ENCODE measurements at regions not wholly inside any gene's neighbourhood (a gene's known extent, or its start where the extent isn't known, plus 50 kb on each side); places are given as distances from the start of the nearest gene placed in this dataset.

DNA sequence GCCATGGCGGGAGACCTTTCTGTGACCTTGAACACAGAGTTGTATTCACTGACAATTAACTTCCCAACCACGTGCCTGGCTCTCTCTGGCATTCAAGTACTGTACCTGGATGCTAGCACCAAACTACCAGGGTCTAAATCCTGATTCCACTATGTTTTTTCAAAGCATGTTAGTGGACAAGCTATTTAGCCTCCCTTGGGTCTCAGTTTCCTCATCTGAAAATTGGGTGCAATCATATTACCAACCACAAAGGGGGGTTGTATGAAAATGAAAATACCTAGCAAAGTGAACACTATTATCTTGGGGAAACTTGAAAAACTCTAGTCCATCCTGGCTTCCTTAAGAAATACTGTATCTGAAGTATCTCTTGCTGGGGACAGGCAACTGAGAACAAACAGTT, 308.7 kb upstream of the SGK1 start:
- no peaks in the 10 kb centered on the region for H3K36me3 ChIP-seq
- WGBS, 5 donors = 78 to 85% (median 81%) methylated on average over 2 of the region's 2 CpGs
- TF ChIP-seq EP300 (IDR thresholded peaks at IDR 0.05) (no peak), POLR2AphosphoS5 (IDR thresholded peaks at IDR 0.05) (no peak), POLR2A (IDR thresholded peaks at IDR 0.05) (no peak)
- TF ChIP-seq, protein P1, sequence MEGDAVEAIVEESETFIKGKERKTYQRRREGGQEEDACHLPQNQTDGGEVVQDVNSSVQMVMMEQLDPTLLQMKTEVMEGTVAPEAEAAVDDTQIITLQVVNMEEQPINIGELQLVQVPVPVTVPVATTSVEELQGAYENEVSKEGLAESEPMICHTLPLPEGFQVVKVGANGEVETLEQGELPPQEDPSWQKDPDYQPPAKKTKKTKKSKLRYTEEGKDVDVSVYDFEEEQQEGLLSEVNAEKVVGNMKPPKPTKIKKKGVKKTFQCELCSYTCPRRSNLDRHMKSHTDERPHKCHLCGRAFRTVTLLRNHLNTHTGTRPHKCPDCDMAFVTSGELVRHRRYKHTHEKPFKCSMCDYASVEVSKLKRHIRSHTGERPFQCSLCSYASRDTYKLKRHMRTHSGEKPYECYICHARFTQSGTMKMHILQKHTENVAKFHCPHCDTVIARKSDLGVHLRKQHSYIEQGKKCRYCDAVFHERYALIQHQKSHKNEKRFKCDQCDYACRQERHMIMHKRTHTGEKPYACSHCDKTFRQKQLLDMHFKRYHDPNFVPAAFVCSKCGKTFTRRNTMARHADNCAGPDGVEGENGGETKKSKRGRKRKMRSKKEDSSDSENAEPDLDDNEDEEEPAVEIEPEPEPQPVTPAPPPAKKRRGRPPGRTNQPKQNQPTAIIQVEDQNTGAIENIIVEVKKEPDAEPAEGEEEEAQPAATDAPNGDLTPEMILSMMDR (IDR thresholded peaks at IDR 0.05) = no peak
- H3K9me3 ChIP-seq = no peaks in the 10 kb centered on the region
- H3K4me3 ChIP-seq = no peak overlapping the region
- no peaks in the 10 kb centered on the region for H3K27me3 ChIP-seq
- H3K4me1 ChIP-seq = peaks cover 0 to 6% (median 3%) of the 10 kb centered on the region in 4 donors
- no peak overlapping the region for H3K27ac ChIP-seq
- no peak for DNase-seq
- intact Hi-C loops (cut with DNase I; ENCODE audit: low total_unique reads) = no loop called here

DNA sequence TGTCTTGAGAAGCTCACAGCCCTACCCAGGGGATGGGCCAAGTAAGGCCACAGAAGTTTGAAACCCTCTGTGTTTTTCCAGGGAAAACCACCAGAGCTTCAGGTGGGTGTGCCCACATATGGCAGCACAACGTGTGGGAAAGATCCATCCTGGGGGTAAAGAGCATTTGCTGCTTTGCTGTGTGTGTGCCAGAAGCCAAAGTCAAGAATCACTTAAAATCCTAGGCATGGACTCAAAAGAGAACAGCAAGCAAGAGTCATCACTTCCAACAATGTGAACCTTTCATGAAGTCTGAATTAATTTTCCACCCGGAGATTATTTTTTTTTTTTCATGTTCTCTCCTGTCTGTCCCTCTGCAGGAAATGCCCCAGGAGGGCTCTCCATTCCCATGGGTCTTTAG, 308.2 kb upstream of the SGK1 start:
- WGBS, 5 donors = 39 to 61% (median 58%) methylated on average over 2 of the region's 2 CpGs
- H3K4me3 ChIP-seq = no peak overlapping the region
- H3K9me3 ChIP-seq = no peaks in the 10 kb centered on the region
- no peaks in the 10 kb centered on the region for H3K36me3 ChIP-seq
- no peaks in the 10 kb centered on the region for H3K27me3 ChIP-seq
- TF ChIP-seq POLR2A (IDR thresholded peaks at IDR 0.05) = no peak
- no peak for TF ChIP-seq EP300 (IDR thresholded peaks at IDR 0.05)
- TF ChIP-seq, protein P1 (IDR thresholded peaks at IDR 0.05) = no peak
- no peak for TF ChIP-seq POLR2AphosphoS5 (IDR thresholded peaks at IDR 0.05)
- peaks cover 0 to 6% (median 3%) of the 10 kb centered on the region in 4 donors for H3K4me1 ChIP-seq
- DNase-seq = no peak
- H3K27ac ChIP-seq = no peak overlapping the region
- intact Hi-C loops (cut with DNase I; ENCODE audit: low total_unique reads) = no loop called here

DNA sequence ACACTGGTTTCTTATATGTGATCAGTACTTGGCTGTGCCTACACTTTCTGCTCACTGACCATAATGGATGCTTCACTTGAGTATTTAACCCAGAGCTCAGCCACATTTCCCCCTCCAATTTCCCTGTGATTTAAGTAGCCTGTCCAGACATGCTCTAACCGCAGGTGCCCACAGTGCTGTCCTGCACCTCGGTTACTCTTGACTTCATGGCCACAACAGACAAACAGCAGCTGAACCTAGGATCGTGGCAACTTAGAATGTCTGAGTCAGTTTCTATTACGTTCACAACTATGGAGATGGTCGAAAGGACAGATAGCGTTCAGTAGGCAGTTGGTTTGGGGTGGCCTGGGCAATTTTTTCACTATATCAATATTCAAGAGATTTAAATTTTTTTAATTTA, 306.9 kb upstream of the SGK1 start:
- H3K4me1 ChIP-seq = no peaks in the 10 kb centered on the region
- no peak overlapping the region for H3K4me3 ChIP-seq
- H3K27me3 ChIP-seq = no peaks in the 10 kb centered on the region
- no peaks in the 10 kb centered on the region for H3K36me3 ChIP-seq
- DNase-seq = no peak
- no peak overlapping the region for H3K27ac ChIP-seq
- intact Hi-C loops (cut with DNase I; ENCODE audit: low total_unique reads) = no loop called here
- TF ChIP-seq POLR2A (IDR thresholded peaks at IDR 0.05) = no peak
- TF ChIP-seq EP300 (IDR thresholded peaks at IDR 0.05) = no peak
- TF ChIP-seq, protein P1 (IDR thresholded peaks at IDR 0.05) = no peak
- TF ChIP-seq POLR2AphosphoS5 (IDR thresholded peaks at IDR 0.05) = no peak
- H3K9me3 ChIP-seq = no peaks in the 10 kb centered on the region
- WGBS, 5 donors = 95% methylated on average over 6 of the region's 6 CpGs

DNA sequence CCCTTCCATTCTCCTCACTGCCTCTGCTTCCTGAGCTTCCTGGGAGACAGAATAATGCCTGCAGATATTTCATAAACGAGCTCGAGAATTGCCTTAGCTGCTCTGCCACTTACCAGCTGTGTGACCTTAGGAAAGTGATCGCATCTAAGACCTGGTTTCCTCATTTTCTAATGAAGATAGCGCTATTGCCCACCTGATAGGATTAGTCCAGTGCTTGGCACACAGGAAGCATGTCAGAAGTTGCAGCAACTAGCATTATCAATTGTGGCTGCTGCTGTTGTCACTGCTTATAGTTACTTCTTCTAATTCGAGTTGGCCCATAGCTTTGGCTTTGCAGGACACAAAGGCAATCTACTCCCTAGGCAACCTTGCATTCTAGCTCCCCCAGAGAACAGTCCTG, 305.5 kb upstream of the SGK1 start:
- H3K36me3 ChIP-seq = no peaks in the 10 kb centered on the region
- 81 to 93% (median 89%) methylated on average over 5 of the region's 5 CpGs for WGBS, 5 donors
- no peak for DNase-seq
- no peaks in the 10 kb centered on the region for H3K9me3 ChIP-seq
- intact Hi-C loops (cut with DNase I; ENCODE audit: low total_unique reads) = no loop called here
- no peak overlapping the region for H3K27ac ChIP-seq
- TF ChIP-seq POLR2AphosphoS5 (IDR thresholded peaks at IDR 0.05) (no peak), EP300 (IDR thresholded peaks at IDR 0.05) (no peak), POLR2A (IDR thresholded peaks at IDR 0.05) (no peak)
- TF ChIP-seq, protein P1 (IDR thresholded peaks at IDR 0.05) = no peak
- no peaks in the 10 kb centered on the region for H3K27me3 ChIP-seq
- H3K4me3 ChIP-seq = no peak overlapping the region
- no peaks in the 10 kb centered on the region for H3K4me1 ChIP-seq
